ENCODE measurements at regions not wholly inside any gene's neighbourhood (a gene's known extent, or its start where the extent isn't known, plus 50 kb on each side); places are given as distances from the start of the nearest gene placed in this dataset.

DNA sequence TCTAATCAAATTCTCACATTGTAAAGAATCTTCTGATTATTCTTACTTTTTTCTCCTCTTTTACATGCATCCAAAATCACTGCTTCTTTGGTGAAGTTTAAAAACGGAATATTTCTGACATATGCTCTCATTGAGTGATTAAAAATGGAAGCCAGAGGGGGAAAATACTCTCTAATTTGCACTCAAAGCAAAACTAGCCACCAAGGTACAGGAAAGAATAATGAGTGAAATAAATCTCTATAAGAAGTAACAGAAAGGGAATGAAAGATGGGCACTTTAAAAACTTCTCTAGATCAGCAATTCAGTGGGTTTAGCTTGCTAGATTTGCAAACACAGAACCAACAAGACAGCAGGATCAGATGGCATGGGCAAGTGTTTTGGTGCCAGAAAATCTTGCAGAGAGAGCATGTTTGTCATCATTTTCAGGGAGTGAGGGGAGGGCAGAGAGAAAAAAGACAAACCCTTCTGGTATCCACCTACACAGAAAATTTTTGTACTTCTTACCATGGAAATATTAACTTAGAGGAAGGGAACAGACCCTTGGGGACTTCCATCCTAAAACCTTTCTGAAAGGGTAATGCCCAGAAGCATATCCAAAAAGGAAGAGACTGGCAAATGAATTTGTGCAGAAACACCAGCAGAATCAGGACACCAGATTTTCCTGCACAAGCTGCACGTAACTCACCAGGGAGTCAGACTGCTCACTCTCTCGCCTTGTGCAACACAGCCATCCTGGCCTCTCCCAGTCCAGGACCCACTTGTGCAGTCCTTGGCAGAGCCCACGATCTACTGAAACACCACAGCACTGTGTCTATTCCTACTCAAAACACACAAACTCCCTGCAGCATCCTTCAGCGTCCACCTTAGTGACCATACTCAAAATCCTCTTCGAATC, 270.2 kb upstream of the PRDM1 start:
- Histone ChIP-seq H3K27ac (ENCODE audit: low read depth, low read length) (no peak overlapping the region), H3F3A (ENCODE audit: control insufficient read depth, insufficient read depth) (no peaks in the 10 kb centered on the region), H4K20me1 (ENCODE audit: control insufficient read depth, insufficient read depth, low read depth, low read length) (no peaks in the 10 kb centered on the region), H3K9me3 (ENCODE audit: control insufficient read depth, insufficient read depth, low read length) (no peaks in the 10 kb centered on the region), H3K79me2 (ENCODE audit: control insufficient read depth, low read length) (no peaks in the 10 kb centered on the region), H3K36me3 (ENCODE audit: control insufficient read depth, low read length) (no peaks in the 10 kb centered on the region), H3K4me2 (ENCODE audit: low read length) (no peak overlapping the region), H3K27me3 (ENCODE audit: control insufficient read depth, low read length) (no peaks in the 10 kb centered on the region), H3K9me2 (replicated peaks; ENCODE audit: control insufficient read depth, low read length) (no peaks in the 10 kb centered on the region), H3K4me1 (ENCODE audit: control insufficient read depth, low read length) (no peaks in the 10 kb centered on the region), H3K4me3 (ENCODE audit: low read length) (no peak overlapping the region)
- TF ChIP-seq, protein P1, sequence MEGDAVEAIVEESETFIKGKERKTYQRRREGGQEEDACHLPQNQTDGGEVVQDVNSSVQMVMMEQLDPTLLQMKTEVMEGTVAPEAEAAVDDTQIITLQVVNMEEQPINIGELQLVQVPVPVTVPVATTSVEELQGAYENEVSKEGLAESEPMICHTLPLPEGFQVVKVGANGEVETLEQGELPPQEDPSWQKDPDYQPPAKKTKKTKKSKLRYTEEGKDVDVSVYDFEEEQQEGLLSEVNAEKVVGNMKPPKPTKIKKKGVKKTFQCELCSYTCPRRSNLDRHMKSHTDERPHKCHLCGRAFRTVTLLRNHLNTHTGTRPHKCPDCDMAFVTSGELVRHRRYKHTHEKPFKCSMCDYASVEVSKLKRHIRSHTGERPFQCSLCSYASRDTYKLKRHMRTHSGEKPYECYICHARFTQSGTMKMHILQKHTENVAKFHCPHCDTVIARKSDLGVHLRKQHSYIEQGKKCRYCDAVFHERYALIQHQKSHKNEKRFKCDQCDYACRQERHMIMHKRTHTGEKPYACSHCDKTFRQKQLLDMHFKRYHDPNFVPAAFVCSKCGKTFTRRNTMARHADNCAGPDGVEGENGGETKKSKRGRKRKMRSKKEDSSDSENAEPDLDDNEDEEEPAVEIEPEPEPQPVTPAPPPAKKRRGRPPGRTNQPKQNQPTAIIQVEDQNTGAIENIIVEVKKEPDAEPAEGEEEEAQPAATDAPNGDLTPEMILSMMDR (IDR thresholded peaks at IDR 0.05; ENCODE audit: low read depth, low read length, poor library complexity, severe bottlenecking): no peak
- no peak for TF ChIP-seq EZH2phosphoT487 (IDR thresholded peaks at IDR 0.05; ENCODE audit: borderline replicate concordance, low read length)

DNA sequence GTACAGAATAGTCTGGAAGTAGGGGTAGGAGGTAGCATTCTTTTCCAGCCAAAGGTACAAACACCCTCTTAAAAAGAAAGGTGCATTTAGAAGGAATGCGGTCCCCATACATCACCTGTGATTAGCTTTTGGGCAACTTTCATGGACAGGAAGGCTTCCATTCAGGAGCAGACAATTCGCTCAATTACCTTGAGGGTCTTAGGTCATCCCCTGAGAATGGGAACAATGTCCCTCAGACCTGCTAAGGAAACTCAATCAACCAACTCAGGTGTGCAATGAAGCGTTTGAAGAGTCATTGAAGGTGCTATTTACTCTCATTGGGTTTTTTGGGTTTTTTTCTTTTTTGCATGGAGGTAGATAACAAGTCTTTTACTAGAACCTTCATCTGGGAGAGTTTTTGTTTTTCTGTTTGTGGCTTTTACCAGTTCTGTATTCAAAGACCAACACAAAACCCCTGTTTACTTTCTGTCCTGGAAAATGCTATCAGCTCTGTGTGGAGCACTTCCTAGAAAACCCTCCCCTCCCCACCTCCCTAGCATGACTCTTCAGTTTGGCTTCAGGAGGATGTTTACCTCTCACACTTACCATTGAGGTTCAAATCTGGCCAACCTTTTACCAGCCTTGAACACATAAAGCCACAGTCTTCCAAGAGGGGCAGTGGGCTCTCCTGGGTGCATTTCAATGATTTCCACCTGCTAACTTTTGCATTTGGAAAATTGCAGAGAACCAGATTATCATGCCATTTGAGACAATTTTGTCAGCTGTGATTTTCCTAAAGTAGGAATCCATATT, 271.2 kb upstream of the PRDM1 start:
- Histone ChIP-seq H3K9me2 (replicated peaks; ENCODE audit: control insufficient read depth, low read length) (no peaks in the 10 kb centered on the region), H3K36me3 (ENCODE audit: control insufficient read depth, low read length) (no peaks in the 10 kb centered on the region), H3K4me1 (ENCODE audit: control insufficient read depth, low read length) (no peaks in the 10 kb centered on the region), H3K27me3 (ENCODE audit: control insufficient read depth, low read length) (no peaks in the 10 kb centered on the region), H3K4me2 (ENCODE audit: low read length) (no peak overlapping the region), H3K79me2 (ENCODE audit: control insufficient read depth, low read length) (no peaks in the 10 kb centered on the region), H3K4me3 (ENCODE audit: low read length) (no peak overlapping the region), H3K9me3 (ENCODE audit: control insufficient read depth, insufficient read depth, low read length) (no peaks in the 10 kb centered on the region), H4K20me1 (ENCODE audit: control insufficient read depth, insufficient read depth, low read depth, low read length) (no peaks in the 10 kb centered on the region), H3K27ac (ENCODE audit: low read depth, low read length) (no peak overlapping the region), H3F3A (ENCODE audit: control insufficient read depth, insufficient read depth) (no peaks in the 10 kb centered on the region)
- TF ChIP-seq EZH2phosphoT487 (IDR thresholded peaks at IDR 0.05; ENCODE audit: borderline replicate concordance, low read length): no peak
- TF ChIP-seq, protein P1 (IDR thresholded peaks at IDR 0.05; ENCODE audit: low read depth, low read length, poor library complexity, severe bottlenecking): no peak

DNA sequence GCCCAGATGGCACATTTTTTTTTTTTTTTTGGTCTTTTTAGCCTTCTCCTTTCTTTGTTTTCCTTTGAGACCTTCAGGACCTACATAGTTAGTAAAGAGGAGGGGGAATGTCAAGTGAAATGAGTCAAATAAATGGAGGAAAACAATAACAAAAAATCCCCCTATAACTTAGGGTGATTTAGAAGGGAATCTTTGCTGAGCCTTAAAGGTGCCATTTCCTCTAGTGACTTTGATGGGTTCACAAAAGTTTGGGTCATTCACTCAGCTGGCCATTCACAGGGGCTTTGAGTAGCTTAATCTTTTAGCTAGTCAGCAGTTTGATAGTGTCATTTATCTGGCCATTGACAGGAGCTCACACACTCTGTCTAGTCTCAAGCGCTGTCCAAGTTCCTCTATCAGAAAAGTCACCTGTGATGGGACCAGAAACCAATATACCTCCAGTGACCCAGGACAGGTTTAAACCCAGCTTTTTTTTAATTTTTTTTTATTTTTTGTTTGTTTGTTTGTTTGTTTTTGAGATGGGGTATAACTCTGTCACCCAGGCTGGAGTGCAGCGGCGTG, 275.1 kb upstream of the PRDM1 start:
- Histone ChIP-seq H3K4me2 (ENCODE audit: low read length) (no peak overlapping the region), H3K27ac (ENCODE audit: low read depth, low read length) (no peak overlapping the region)

More for the DNA sequence above, 275.1 kb upstream of the PRDM1 start:
- no peak for TF ChIP-seq EZH2phosphoT487 (IDR thresholded peaks at IDR 0.05; ENCODE audit: borderline replicate concordance, low read length)
- TF ChIP-seq, protein P1 (IDR thresholded peaks at IDR 0.05; ENCODE audit: low read depth, low read length, poor library complexity, severe bottlenecking): no peak
- Histone ChIP-seq H3K4me1 (ENCODE audit: control insufficient read depth, low read length) (no peaks in the 10 kb centered on the region), H3F3A (ENCODE audit: control insufficient read depth, insufficient read depth) (no peaks in the 10 kb centered on the region), H3K4me3 (ENCODE audit: low read length) (no peak overlapping the region), H3K79me2 (ENCODE audit: control insufficient read depth, low read length) (no peaks in the 10 kb centered on the region), H4K20me1 (ENCODE audit: control insufficient read depth, insufficient read depth, low read depth, low read length) (no peaks in the 10 kb centered on the region), H3K9me3 (ENCODE audit: control insufficient read depth, insufficient read depth, low read length) (no peaks in the 10 kb centered on the region), H3K27me3 (ENCODE audit: control insufficient read depth, low read length) (no peaks in the 10 kb centered on the region), H3K9me2 (replicated peaks; ENCODE audit: control insufficient read depth, low read length) (no peaks in the 10 kb centered on the region), H3K36me3 (ENCODE audit: control insufficient read depth, low read length) (no peaks in the 10 kb centered on the region)

Measured in DOHH2 (cell line).